SU-DHL-6 (cell line): ENCODE measurements at regions not wholly inside any gene's neighbourhood (a gene's known extent, or its start where the extent isn't known, plus 50 kb on each side); places are given as distances from the start of the nearest gene placed in this dataset.
"Not testable (repeated sequence)": the region's sequence is repeated elsewhere in the genome, so short reads cannot be mapped to it uniquely, and the experiment has no call there.

Experiments
- H2AFZ ChIP-seq: fragments of 200-600 bp; sonication (generic); 2 replicates; pipeline ENCODE4 v1.6.1; 2014; ENCODE audit warnings: low read depth, mild to moderate bottlenecking, moderate library complexity, mixed read lengths, antibody characterized with exemption, low read length; ENCODE audit not compliant: severe bottlenecking
- H3F3A ChIP-seq: fragments of 200-600 bp; shearing (Covaris generic); 2 replicates; pipeline ENCODE4 v1.6.0; 2016; ENCODE audit warnings: antibody characterized with exemption, mild to moderate bottlenecking; ENCODE audit not compliant: insufficient read depth
- H3K27ac ChIP-seq: fragments of 200-600 bp; sonication (generic); 2 replicates; pipeline ENCODE4 v1.5.1; 2016; ENCODE audit warnings: low read depth, mild to moderate bottlenecking, low read length, moderate library complexity, mixed read lengths
- H3K27me3 ChIP-seq: fragments of 200-600 bp; sonication (generic), shearing (Covaris generic); 2 replicates; pipeline ENCODE4 v1.6.0; 2014; ENCODE audit warnings: mild to moderate bottlenecking, low read length
- H3K36me3 ChIP-seq: fragments of 200-600 bp; sonication (generic); 2 replicates; pipeline ENCODE4 v1.6.1; 2014; ENCODE audit warnings: mild to moderate bottlenecking, low read length, mixed read lengths
- H3K4me2 ChIP-seq: fragments of 300-600, 200-600 bp; shearing (Covaris generic), sonication (generic); 2 replicates; pipeline ENCODE4 v1.6.0; 2014; ENCODE audit warnings: low read length, low read depth, mild to moderate bottlenecking; ENCODE audit not compliant: poor library complexity, severe bottlenecking
- H3K4me3 ChIP-seq: fragments of 200-600 bp; sonication (generic); 2 replicates; pipeline ENCODE4 v1.5.1; 2014; ENCODE audit warnings: antibody characterized with exemption, low read length, mild to moderate bottlenecking, mixed read lengths; ENCODE audit not compliant: insufficient read depth, poor library complexity, severe bottlenecking
- H3K79me2 ChIP-seq: fragments of 200-600 bp; sonication (generic); 2 replicates; pipeline ENCODE4 v1.6.1; 2014; ENCODE audit warnings: mild to moderate bottlenecking, low read length, moderate library complexity; ENCODE audit not compliant: insufficient read depth
- H3K9ac ChIP-seq: fragments of 200-600 bp; sonication (generic); 2 replicates; pipeline ENCODE4 v1.7.0; 2014; ENCODE audit warnings: mild to moderate bottlenecking, low read length
- H3K9me2 ChIP-seq: fragments of 200-600 bp; sonication (generic); replicated peaks from 2 replicates; pipeline ENCODE4 v1.6.1; 2014; ENCODE audit warnings: low read length; ENCODE audit not compliant: insufficient read depth
- H3K9me3 ChIP-seq: fragments of 200-600 bp; sonication (generic); 2 replicates; pipeline ENCODE4 v1.6.1; 2014; ENCODE audit warnings: low read length, mixed read lengths; ENCODE audit not compliant: insufficient read depth
- H4K20me1 ChIP-seq: fragments of 200-600 bp; sonication (generic); 2 replicates; pipeline ENCODE4 v1.6.1; 2014; ENCODE audit warnings: low read depth, mild to moderate bottlenecking, antibody characterized with exemption, low read length, moderate library complexity, mixed read lengths
- CTCF ChIP-seq: fragments of 200-600 bp; sonication (generic); IDR thresholded peaks from one replicate; pipeline ENCODE4 v1.5.1; 2017; ENCODE audit warnings: antibody characterized with exemption, mild to moderate bottlenecking, low read length, moderate library complexity; ENCODE audit not compliant: insufficient read depth, poor library complexity, severe bottlenecking
- EZH2phosphoT487 ChIP-seq: fragments of 200-600 bp; sonication (generic), shearing (Covaris generic); conservative IDR thresholded peaks from 2 replicates; pipeline ENCODE4 v1.6.1; 2018; ENCODE audit warnings: mild to moderate bottlenecking, antibody characterized with exemption, low read length, moderate library complexity, mixed read lengths

- Histone ChIP-seq H4K20me1 (no peaks in the 10 kb centered on the region), H3K27ac (no peak overlapping the region), H3K4me2 (no peak overlapping the region), H3K9me3 (no peaks in the 10 kb centered on the region), H3K79me2 (no peaks in the 10 kb centered on the region), H2AFZ (no peak overlapping the region), H3K27me3 (no peaks in the 10 kb centered on the region), H3F3A (no peaks in the 10 kb centered on the region), H3K36me3 (no peaks in the 10 kb centered on the region), H3K9me2 (no peaks in the 10 kb centered on the region), H3K4me3 (no peak overlapping the region), H3K9ac (no peak overlapping the region)
- no peak for TF ChIP-seq CTCF
These were observed 230.8 kb downstream of the CGGBP1 start for GRCh38 chr3:87828046-87828445.

- H3K9me2 ChIP-seq = no peaks in the 10 kb centered on the region
- H3K9me3 ChIP-seq = no peaks in the 10 kb centered on the region
- no peaks in the 10 kb centered on the region for H3K27me3 ChIP-seq
- no peak overlapping the region for H3K27ac ChIP-seq
- no peaks in the 10 kb centered on the region for H3K36me3 ChIP-seq
- H3K4me3 ChIP-seq = no peak overlapping the region
- H3K79me2 ChIP-seq = no peaks in the 10 kb centered on the region
- TF ChIP-seq EZH2phosphoT487 (no peak), CTCF (no peak)
- no peak overlapping the region for H3K9ac ChIP-seq
- H3F3A ChIP-seq = no peaks in the 10 kb centered on the region
- no peak overlapping the region for H3K4me2 ChIP-seq
- H2AFZ ChIP-seq = no peak overlapping the region
- no peaks in the 10 kb centered on the region for H4K20me1 ChIP-seq
These were observed 236.2 kb downstream of the CGGBP1 start for GRCh38 chr3:87822563-87822962.

- not testable (repeated sequence) for H3K27me3 ChIP-seq, H3K9ac ChIP-seq, H3K36me3 ChIP-seq, H2AFZ ChIP-seq, H3K4me2 ChIP-seq, H3K27ac ChIP-seq, H3K9me3 ChIP-seq, H3K4me3 ChIP-seq, H4K20me1 ChIP-seq, H3K79me2 ChIP-seq, H3F3A ChIP-seq, H3K9me2 ChIP-seq
These were observed 245.3 kb downstream of the CGGBP1 start for GRCh38 chr3:87813503-87813902.

- Histone ChIP-seq H4K20me1 (no peaks in the 10 kb centered on the region), H3K27ac (no peak overlapping the region), H2AFZ (no peak overlapping the region), H3K9me2 (no peaks in the 10 kb centered on the region), H3K9ac (no peak overlapping the region), H3K9me3 (no peaks in the 10 kb centered on the region), H3K27me3 (no peaks in the 10 kb centered on the region), H3F3A (no peaks in the 10 kb centered on the region), H3K4me3 (no peak overlapping the region), H3K79me2 (no peaks in the 10 kb centered on the region), H3K4me2 (no peak overlapping the region), H3K36me3 (no peaks in the 10 kb centered on the region)
- no peak for TF ChIP-seq CTCF
- TF ChIP-seq EZH2phosphoT487 = no peak
These were observed 246.9 kb downstream of the CGGBP1 start for GRCh38 chr3:87811953-87812352.
